ENCODE measurements at regions not wholly inside any gene's neighbourhood (a gene's known extent, or its start where the extent isn't known, plus 50 kb on each side); places are given as distances from the start of the nearest gene placed in this dataset.

DNA sequence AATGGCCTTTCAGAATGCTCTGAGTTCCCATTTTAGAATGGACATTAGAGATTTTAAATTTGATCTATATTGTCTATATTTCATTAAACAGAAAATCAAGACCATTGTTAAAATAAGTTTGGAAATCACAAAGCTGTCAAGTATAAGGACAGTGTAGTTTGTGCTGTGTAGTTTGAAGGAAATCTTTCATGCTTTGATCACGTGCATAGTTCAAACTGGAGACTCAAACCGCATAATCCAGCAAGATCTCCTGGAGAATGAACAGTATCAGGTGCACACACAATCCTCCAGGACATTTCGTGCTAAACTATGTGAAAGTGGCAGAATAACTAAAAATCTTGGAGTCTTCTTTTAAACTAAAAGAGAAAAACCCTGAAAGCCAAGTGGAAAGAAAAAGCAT is 60.8 kb upstream of the TBXT start:
- no peaks in the 10 kb centered on the region for H3K9me3 ChIP-seq
- WGBS = 61% methylated on average over 3 of the region's 3 CpGs
- H3K27ac ChIP-seq = no peak overlapping the region
- H3K36me3 ChIP-seq = no peaks in the 10 kb centered on the region
- H3K27me3 ChIP-seq (replicated peaks; ENCODE audit: insufficient read depth) = no peaks in the 10 kb centered on the region
- H3K4me3 ChIP-seq = no peak overlapping the region
- no peak for DNase-seq (ENCODE audit: low spot score)
- TF ChIP-seq POLR2A (IDR thresholded peaks at IDR 0.05) (no peak), POLR2AphosphoS5 (IDR thresholded peaks at IDR 0.05) (no peak)
- TF ChIP-seq, protein P1, sequence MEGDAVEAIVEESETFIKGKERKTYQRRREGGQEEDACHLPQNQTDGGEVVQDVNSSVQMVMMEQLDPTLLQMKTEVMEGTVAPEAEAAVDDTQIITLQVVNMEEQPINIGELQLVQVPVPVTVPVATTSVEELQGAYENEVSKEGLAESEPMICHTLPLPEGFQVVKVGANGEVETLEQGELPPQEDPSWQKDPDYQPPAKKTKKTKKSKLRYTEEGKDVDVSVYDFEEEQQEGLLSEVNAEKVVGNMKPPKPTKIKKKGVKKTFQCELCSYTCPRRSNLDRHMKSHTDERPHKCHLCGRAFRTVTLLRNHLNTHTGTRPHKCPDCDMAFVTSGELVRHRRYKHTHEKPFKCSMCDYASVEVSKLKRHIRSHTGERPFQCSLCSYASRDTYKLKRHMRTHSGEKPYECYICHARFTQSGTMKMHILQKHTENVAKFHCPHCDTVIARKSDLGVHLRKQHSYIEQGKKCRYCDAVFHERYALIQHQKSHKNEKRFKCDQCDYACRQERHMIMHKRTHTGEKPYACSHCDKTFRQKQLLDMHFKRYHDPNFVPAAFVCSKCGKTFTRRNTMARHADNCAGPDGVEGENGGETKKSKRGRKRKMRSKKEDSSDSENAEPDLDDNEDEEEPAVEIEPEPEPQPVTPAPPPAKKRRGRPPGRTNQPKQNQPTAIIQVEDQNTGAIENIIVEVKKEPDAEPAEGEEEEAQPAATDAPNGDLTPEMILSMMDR (IDR thresholded peaks at IDR 0.05) = no peak
- no peaks in the 10 kb centered on the region for H3K4me1 ChIP-seq (replicated peaks)
- intact Hi-C loops (cut with DNase I) = no loop called here

GRCh38 chr6:166223079-166223478 is 55.4 kb upstream of the TBXT start:
- TF ChIP-seq, protein P1 (IDR thresholded peaks at IDR 0.05) = no peak
- no peak for TF ChIP-seq POLR2A (IDR thresholded peaks at IDR 0.05)
- TF ChIP-seq POLR2AphosphoS5 (IDR thresholded peaks at IDR 0.05) = no peak
- Histone ChIP-seq H3K9me3 (no peaks in the 10 kb centered on the region), H3K4me1 (replicated peaks) (no peaks in the 10 kb centered on the region), H3K36me3 (no peaks in the 10 kb centered on the region), H3K27ac (no peak overlapping the region), H3K4me3 (no peak overlapping the region), H3K27me3 (replicated peaks; ENCODE audit: insufficient read depth) (no peaks in the 10 kb centered on the region)
- WGBS = 35% methylated on average over 3 of the region's 3 CpGs
- DNase-seq (ENCODE audit: low spot score) = no peak
- intact Hi-C loops (cut with DNase I) = no loop called here

DNA sequence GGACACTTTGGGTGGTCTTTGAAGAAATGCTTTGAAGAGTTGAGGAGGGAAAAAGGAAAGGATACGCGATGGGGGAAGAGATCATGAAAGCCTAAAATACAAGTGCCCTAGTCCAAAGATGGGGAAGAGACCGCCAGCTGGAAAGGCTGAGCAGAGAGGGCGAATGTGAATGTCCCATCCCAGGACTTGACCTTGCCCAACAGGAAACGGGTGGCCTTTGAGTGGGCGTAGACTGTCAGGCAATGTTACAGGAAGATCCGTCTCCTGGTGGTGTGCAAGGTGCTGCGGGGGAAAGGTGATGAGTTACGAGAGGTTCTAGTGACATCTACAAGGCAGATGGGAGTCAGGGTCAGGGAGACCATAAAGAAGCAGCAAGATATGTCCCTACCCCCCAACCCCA is 55.0 kb upstream of the TBXT start:
- no peak overlapping the region for H3K4me3 ChIP-seq
- TF ChIP-seq, protein P1 (IDR thresholded peaks at IDR 0.05) = no peak
- TF ChIP-seq POLR2AphosphoS5 (IDR thresholded peaks at IDR 0.05) = no peak
- no peak for DNase-seq (ENCODE audit: low spot score)
- 65% methylated on average over 9 of the region's 9 CpGs for WGBS
- intact Hi-C loops (cut with DNase I) = no loop called here
- no peaks in the 10 kb centered on the region for H3K9me3 ChIP-seq
- H3K27ac ChIP-seq = no peak overlapping the region
- no peaks in the 10 kb centered on the region for H3K4me1 ChIP-seq (replicated peaks)
- H3K27me3 ChIP-seq (replicated peaks; ENCODE audit: insufficient read depth) = no peaks in the 10 kb centered on the region
- H3K36me3 ChIP-seq = no peaks in the 10 kb centered on the region

- no peak for DNase-seq (ENCODE audit: low spot score)
- Histone ChIP-seq H3K4me3 (no peak overlapping the region), H3K9me3 (no peaks in the 10 kb centered on the region), H3K27ac (no peak overlapping the region), H3K27me3 (replicated peaks; ENCODE audit: insufficient read depth) (no peaks in the 10 kb centered on the region), H3K4me1 (replicated peaks) (no peaks in the 10 kb centered on the region), H3K36me3 (no peaks in the 10 kb centered on the region)
- intact Hi-C loops (cut with DNase I) = no loop called here
- no peak for TF ChIP-seq POLR2AphosphoS5 (IDR thresholded peaks at IDR 0.05)
- TF ChIP-seq, protein P1 (IDR thresholded peaks at IDR 0.05) = no peak
- no peak for TF ChIP-seq POLR2A (IDR thresholded peaks at IDR 0.05)
- WGBS = 50% methylated on average over 12 of the region's 12 CpGs
Observed at GRCh38 chr6:166221636-166222035, 54.0 kb upstream of the TBXT start.

DNA sequence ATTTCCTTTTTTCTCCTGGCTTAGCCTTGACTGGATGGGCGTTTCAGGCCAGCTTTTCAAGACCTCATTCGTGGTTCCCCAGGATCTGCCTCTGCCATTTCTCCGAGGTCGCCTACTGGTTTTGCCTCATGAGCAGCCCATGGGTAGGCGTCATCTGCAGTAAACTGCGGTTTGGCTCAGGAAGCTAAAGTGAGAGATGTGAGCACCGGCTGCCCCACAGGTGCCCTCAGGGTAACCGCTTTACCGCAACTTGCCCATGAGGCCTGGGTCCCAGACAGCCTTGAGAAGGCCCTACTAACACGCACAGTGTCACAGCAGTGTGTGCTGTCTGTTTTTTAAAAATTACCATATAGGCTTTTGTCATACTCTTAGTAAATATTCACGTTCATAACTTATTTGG is 53.4 kb upstream of the TBXT start:
- intact Hi-C loops (cut with DNase I) = no loop called here
- TF ChIP-seq POLR2AphosphoS5 (IDR thresholded peaks at IDR 0.05) (no peak), POLR2A (IDR thresholded peaks at IDR 0.05) (no peak)
- TF ChIP-seq, protein P1 (IDR thresholded peaks at IDR 0.05) = no peak
- Histone ChIP-seq H3K36me3 (no peaks in the 10 kb centered on the region), H3K27me3 (replicated peaks; ENCODE audit: insufficient read depth) (no peaks in the 10 kb centered on the region), H3K4me1 (replicated peaks) (no peaks in the 10 kb centered on the region), H3K27ac (no peak overlapping the region), H3K9me3 (no peaks in the 10 kb centered on the region), H3K4me3 (no peak overlapping the region)
- WGBS = 87% methylated on average over 11 of the region's 11 CpGs
- no peak for DNase-seq (ENCODE audit: low spot score)

Small RNAs in the stretch of these regions (small RNA-seq; reads per million reads assigned to genes)
- 0 reads per million in 2 donors for gene AL121956.5
- 0 reads per million in 2 donors for gene GNG5P1
